NCI-H2196 (cell line): ENCODE measurements at regions not wholly inside any gene's neighbourhood (a gene's known extent, or its start where the extent isn't known, plus 50 kb on each side); places are given as distances from the start of the nearest gene placed in this dataset.
"Not testable (repeated sequence)": the region's sequence is repeated elsewhere in the genome, so short reads cannot be mapped to it uniquely, and the experiment has no call there.

Source experiments
- DNase-seq: peaks from one replicate; lab custom pipeline; 2025; ENCODE audit not compliant: unreplicated experiment; lab: John Stamatoyannopoulos, UW

GRCh38 chr1:102821707-102822106, 286.6 kb downstream of the COL11A1 start:
- DNase-seq, result no peak

- no peak for DNase-seq
Observed at GRCh38 chr1:102800406-102800805, 307.9 kb downstream of the COL11A1 start.

DNA sequence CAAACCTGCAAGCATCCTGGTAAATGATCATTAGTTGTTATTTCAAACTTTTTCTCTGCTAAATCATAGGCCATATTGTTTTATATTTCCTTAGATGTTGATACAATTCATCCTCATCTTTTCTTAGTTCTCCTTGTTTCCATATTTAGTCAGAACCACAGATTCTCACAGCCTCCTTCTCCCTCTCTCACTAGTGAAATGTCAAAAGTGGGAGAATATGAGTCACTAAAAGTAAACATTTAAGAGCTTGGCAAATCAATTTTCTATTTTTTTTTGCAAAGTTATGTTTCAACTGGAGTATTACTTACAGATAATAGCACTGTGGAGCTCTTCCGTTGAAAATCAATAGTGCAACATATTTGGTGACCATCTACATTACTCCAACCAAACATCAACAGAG, 308.8 kb downstream of the COL11A1 start:
- DNase-seq, result no peak

DNA sequence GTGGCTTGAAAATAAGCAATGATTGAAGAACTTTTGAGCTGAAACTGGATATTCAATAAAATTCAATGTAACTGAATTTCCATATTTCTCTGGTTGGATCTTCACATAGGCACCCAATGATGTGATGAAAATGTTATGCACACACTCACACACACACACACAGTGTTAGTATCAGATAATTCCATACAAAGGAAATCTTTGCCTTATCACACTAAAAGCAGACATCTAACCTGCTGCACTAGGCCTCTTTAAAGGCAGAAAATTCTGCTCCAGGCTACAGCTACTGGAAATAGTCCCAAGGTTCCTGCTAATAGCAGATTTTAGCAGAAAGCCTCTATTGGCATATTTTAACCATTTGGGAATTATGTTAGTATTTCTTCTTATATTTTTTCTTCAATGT, 309.6 kb downstream of the COL11A1 start:
- no peak for DNase-seq

DNA sequence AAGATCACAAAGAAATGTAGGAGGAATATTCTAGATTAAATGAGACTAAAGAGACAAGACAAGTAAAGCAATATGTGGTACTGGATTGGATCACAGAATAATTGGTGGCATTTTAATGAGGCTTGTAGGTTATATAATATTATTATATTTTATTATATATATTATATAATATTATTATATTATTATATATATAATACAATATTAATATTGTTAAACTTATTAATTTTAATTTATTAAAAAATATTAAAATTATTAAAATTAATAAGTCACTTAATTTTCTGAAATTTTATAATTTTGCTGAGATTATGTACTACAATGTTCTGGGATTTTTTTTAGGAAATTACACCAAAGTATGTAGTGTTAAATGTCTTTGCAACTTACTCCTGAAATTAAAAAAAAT, 311.9 kb downstream of the COL11A1 start:
- DNase-seq, result no peak

- DNase-seq, result no peak
Observed at GRCh38 chr1:102790997-102791396, 317.3 kb downstream of the COL11A1 start.

- not testable (repeated sequence) for DNase-seq
Observed at GRCh38 chr1:102789951-102790350, 318.4 kb downstream of the COL11A1 start.

- DNase-seq, result no peak
Observed at GRCh38 chr1:102783487-102783886, 324.8 kb downstream of the COL11A1 start.

DNA sequence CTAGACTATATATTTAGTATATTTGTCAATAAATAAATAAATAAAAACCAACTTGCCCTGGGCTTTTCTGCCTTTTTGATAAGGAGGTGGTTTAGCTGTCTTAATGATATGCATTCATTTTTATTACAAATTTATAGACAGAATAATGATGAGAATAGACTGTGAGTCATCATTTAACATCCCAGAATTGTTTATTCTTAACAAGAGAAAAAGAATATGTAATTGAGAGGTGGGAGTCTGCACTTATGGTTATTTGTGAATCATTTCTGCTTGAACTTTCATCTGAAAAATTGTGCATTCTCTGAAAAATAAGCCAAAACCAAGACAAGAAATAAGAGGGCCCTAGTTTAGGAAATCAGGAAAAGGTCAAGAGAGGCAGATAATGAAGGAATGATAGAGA, 326.2 kb downstream of the COL11A1 start:
- no peak for DNase-seq

DNA sequence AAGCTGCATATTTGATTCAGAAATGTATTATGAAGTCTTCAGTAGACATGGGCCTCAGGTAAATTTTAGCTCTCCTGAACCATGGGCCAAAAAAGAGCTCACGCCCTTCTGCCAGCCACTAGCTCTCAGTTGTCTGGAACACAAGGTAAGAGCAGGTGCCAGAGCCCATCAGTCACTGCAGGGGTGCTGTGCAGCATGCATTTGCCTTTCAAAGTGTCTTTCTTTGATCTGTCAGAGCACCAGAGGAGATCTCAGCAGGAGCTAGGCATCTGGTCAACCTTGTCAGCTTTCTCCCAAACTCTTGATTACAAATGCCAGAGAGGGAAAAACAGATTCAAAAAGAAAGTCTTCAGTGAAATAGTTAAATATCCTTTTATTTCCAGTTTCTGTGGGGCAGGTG, 332.3 kb downstream of the COL11A1 start:
- no peak for DNase-seq

- DNase-seq, result no peak
Observed at GRCh38 chr1:102772831-102773230, 335.5 kb downstream of the COL11A1 start.

DNA sequence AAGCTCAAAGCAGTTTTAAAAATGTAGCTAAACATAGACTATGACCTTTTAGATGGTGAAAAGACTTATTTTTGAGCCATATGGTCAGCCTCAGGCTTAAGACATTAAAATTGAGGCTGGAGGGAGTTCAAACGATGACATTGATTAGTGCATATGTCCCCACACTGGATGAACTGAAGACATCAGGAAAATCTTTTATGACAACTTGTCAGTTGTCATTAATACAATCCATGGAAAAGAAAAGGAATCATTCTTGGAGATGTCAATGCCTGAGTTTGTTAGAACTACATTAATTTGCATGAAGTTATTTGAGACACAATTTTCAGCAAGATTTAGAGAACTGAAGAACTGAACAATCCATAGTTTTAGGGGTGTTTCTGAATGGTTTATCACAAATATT, 349.9 kb downstream of the COL11A1 start:
- no peak for DNase-seq

- DNase-seq, result no peak
Observed at GRCh38 chr1:102757363-102757762, 351.0 kb downstream of the COL11A1 start.

DNA sequence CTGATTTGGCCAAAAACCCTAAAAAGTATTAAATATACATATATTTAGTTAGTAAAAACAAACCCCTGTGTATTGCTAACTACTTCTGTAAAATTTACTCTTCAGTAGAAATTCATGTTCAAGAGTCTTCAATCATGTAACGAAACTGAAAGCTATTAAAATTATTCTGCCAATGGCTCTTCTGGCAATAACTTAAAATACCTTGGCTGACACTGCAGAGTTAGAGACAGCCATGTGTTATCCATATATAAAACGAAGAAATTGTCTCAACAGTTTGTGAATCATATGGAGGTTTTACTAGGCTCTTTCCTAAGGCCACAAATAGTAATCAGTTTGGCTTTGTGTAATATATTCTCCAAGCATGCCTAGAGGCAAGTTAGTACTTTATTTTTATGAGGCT, 357.2 kb downstream of the COL11A1 start:
- DNase-seq, result no peak

DNA sequence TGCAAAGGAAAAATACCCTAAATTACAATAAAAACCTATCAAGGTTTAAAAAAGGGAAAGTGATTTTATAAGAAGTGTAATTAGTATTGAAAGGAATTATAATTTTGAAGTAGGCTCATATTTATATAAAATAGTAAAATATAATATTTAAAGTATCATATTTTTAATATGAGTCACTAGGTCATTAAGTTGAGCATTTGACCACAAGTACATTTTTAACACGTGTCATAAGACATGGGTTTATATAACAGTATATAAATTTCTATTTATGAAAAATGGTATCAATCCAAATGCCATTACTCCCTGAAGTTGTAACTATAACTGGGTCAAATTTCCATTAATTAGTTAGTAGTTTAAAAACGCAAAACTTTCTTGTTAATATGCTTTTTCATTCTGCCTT, 365.9 kb downstream of the COL11A1 start:
- no peak for DNase-seq

GRCh38 chr1:102733491-102734236, 374.7 kb downstream of the COL11A1 start:
- DNase-seq, result no peak

GRCh38 chr1:102732927-102733326, 375.4 kb downstream of the COL11A1 start:
- no peak for DNase-seq

GRCh38 chr1:102726417-102726816, 381.9 kb downstream of the COL11A1 start:
- no peak for DNase-seq

- DNase-seq, result no peak
Observed at GRCh38 chr1:102724741-102725140, 383.6 kb downstream of the COL11A1 start.

DNA sequence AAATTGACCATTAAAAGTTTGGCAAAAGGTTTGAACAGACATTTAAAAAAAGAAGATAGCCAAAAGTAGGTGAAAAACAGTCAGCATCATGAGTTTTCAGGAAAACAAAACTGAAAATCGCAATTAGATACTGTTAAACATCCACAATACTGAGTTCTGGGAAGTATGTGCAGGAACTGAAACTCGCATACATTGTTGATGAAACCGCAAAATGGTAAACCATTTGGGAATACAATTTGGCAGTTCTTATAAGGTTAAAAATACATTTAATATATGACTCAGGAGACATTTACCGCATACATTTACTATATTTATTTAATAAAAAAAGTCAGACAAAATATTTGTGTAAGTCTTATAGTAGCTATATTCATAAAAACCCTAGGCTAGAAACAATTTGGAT, 393.2 kb downstream of the COL11A1 start:
- no peak for DNase-seq

DNA sequence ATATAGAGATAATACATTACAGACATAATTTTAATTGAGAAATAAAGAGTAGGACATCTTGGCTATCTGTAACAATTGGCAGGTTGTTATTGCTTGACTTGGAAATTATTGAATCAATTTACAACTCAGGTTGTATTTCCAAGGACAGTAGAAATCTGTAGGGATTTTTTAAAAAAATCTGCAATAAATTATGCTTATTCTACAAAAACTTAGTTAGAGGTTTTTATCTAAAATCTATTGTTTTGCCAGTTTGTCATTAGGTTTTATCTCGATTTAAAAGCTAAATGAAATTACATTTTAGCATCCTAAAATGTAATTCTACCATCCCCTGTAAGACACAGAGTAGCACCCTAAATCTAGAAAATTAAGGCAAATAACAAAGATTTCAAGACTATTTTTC, 408.8 kb downstream of the COL11A1 start:
- no peak for DNase-seq

DNA sequence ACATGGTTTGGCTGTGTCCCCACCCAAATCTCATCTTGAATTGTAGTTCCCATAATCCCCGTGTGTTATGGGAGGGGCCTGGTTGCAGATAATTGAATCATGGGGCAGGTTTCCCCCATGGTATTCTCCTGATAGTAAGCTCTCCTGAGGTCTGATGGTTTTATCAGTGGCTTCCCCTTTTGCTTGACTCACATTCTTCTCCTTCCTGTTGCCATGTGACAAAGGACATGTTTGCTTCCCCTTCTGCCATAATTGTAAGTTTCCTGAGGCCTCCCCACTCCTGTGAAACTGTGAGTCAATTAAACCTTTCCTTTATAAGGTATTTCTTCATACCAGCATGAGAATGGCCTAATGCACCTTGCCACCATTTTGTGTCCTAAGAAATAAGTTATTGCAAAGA, 415.0 kb downstream of the COL11A1 start:
- no peak for DNase-seq

DNA sequence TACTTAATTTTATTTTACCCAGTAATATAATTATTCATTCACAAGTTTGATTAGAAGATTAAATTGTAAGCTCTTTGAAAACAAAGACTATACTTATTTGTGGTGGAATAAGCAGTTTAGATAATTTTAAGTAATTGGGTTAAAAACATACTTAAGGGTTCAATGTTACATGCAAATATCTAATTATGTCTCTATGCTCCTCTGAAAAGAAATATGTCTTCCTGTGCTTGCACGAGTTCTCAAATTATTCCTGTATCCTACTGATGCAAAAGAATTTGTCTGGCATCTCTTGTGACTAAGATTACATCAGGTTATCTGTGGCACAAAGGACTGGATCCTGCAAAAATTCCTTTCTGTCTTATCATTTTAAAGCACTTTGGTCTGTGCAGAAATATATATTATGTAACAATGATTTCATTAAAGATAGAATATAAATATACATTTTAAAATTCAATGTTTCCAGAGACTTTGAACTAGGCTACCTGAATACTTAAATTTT, 416.7 kb downstream of the COL11A1 start:
- no peak for DNase-seq
